Keratinocyte (primary cell): ENCODE measurements at regions not wholly inside any gene's neighbourhood (a gene's known extent, or its start where the extent isn't known, plus 50 kb on each side); places are given as distances from the start of the nearest gene placed in this dataset.

Experiments used
- EZH2 ChIP-seq: IDR thresholded peaks from one replicate; pipeline ENCODE4 v1.6.1; 2012; ENCODE audit warnings: inconsistent platforms, mild to moderate bottlenecking, low read length, moderate library complexity
- TF ChIP-seq, protein P1 (sequence below), 3 experiments: IDR thresholded peaks in 1 of 3; conservative IDR thresholded peaks in 1 of 3; optimal IDR thresholded peaks in 1 of 3; 2 replicates in 2 of 3; 3 replicates in 1 of 3; pipeline versions ENCODE3 to v1.5.1; 2011; ENCODE audit warnings: low read length in 3 of 3, mild to moderate bottlenecking in 3 of 3, moderate library complexity in 2 of 3, control low read depth in 1 of 3, inconsistent platforms in 1 of 3; ENCODE audit not compliant: insufficient read depth in 2 of 3; ENCODE audit errors: extremely low read depth in 1 of 3

DNA sequence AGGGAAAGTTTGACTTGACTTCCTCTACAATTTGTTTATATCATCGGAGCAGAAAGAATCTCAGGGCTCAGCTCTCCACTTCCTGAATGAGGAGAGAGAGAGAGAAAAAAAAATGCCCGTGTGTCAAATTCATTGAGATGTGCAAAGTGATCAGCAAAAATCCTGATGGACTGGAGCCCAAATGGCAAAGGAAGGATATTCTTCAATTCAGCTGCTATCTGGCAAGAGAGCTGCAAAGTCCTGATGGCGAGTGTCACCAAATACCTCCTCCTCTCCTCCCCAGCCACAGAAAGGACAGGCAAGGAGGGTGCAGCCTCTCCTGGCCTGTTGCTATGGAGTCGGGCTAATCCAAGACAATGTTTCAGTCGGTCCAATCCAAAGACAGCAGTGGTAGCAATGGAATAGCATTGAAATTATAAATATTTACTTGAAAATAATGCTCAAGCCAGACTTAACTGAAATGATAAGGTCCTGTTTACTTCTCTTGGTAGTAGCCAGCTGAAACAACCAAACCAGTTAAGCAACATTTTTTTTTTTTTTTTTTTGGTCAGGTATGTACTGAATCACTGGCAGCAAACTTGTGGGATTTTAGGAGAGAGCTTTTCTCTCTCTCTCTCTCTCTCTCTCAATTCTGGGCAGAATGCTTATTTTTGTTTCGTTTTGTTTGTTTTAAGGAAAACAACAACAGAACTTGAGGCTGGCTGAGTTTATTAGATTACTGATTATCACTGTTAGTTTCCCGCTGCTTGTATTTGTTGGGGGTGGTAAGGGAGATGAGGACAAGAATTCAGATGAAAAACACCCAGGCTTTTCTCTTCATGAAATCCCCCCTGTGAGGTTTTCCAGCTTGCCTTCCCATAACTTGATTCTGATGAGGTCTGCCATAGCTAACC lies 204.2 kb downstream of the BCAS1 start:
- TF ChIP-seq, protein P1, sequence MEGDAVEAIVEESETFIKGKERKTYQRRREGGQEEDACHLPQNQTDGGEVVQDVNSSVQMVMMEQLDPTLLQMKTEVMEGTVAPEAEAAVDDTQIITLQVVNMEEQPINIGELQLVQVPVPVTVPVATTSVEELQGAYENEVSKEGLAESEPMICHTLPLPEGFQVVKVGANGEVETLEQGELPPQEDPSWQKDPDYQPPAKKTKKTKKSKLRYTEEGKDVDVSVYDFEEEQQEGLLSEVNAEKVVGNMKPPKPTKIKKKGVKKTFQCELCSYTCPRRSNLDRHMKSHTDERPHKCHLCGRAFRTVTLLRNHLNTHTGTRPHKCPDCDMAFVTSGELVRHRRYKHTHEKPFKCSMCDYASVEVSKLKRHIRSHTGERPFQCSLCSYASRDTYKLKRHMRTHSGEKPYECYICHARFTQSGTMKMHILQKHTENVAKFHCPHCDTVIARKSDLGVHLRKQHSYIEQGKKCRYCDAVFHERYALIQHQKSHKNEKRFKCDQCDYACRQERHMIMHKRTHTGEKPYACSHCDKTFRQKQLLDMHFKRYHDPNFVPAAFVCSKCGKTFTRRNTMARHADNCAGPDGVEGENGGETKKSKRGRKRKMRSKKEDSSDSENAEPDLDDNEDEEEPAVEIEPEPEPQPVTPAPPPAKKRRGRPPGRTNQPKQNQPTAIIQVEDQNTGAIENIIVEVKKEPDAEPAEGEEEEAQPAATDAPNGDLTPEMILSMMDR (optimal IDR thresholded peaks at IDR 0.05 in 1 of 3, IDR thresholded peaks at IDR 0.05 in 1 of 3, conservative IDR thresholded peaks at IDR 0.05 in 1 of 3; ENCODE audit: extremely low read depth in 1 of 3, insufficient read depth in 2 of 3, low read length in 3 of 3), result no peak
- no peak for TF ChIP-seq EZH2
